ENCODE measurements at regions not wholly inside any gene's neighbourhood (a gene's known extent, or its start where the extent isn't known, plus 50 kb on each side); places are given as distances from the start of the nearest gene placed in this dataset.

DNA sequence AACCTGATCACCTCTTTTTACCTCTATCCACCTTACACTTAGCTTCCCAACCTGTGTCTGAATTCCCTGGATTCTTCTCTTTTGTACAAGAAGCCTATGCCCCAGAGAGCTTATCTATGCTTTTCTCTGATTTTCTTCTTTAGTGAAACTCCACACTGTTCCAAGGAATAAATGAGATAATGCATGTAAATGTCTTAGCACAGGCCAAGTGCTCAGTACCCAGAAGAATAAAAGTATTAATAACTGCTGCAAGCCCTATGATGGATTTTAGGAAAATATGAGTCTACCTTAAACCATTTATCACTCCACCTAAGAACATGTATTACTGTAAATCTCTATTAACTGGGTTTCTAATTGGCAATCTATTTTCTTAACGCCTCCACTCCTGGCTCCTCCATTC lies 168.5 kb upstream of the TNC start:
- Histone ChIP-seq H3K4me1 (peaks cover 0 to 4% (median 0%) of the 10 kb centered on the region in 4 donors), H3K36me3 (no peaks in the 10 kb centered on the region), H3K27me3 (no peaks in the 10 kb centered on the region), H3K9me3 (no peaks in the 10 kb centered on the region), H3K27ac (no peak overlapping the region), H3K4me3 (no peak overlapping the region)
- DNase-seq (no peak), ATAC-seq (ENCODE audit: low FRiP score in 2 of 2) (no peak)
- 95 to 100% methylated on average over 1 of the region's 1 CpG for WGBS, 2 donors
- TF ChIP-seq EP300 (IDR thresholded peaks at IDR 0.05) = no peak
- no peak for TF ChIP-seq POLR2A (IDR thresholded peaks at IDR 0.05)
- TF ChIP-seq, protein P1, sequence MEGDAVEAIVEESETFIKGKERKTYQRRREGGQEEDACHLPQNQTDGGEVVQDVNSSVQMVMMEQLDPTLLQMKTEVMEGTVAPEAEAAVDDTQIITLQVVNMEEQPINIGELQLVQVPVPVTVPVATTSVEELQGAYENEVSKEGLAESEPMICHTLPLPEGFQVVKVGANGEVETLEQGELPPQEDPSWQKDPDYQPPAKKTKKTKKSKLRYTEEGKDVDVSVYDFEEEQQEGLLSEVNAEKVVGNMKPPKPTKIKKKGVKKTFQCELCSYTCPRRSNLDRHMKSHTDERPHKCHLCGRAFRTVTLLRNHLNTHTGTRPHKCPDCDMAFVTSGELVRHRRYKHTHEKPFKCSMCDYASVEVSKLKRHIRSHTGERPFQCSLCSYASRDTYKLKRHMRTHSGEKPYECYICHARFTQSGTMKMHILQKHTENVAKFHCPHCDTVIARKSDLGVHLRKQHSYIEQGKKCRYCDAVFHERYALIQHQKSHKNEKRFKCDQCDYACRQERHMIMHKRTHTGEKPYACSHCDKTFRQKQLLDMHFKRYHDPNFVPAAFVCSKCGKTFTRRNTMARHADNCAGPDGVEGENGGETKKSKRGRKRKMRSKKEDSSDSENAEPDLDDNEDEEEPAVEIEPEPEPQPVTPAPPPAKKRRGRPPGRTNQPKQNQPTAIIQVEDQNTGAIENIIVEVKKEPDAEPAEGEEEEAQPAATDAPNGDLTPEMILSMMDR (IDR thresholded peaks at IDR 0.05) = no peak
- TF ChIP-seq POLR2AphosphoS5 (IDR thresholded peaks at IDR 0.05) = no peak

DNA sequence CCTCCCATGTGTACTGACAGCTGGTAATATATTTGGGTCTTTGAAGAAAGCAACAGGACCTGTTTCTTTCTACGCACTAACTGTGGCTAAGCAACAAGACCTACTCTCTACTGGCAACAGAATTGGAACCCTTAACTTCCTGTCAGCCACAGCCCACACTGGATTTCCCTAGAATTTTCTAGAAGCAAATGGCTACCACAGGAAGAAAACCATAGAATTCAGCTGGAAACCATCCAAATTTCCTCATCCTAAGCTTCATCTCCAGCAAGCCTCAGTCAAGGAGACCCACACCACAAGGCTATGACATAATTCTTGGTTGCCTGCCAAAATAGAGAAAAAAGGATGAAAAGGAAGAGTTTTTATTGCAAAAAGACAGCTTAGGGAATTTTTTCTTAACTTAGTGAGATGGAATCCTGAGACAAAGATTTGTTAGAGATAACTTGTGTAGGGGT lies 171.8 kb upstream of the TNC start:
- WGBS, 2 donors = 80 to 94% methylated on average over 1 of the region's 1 CpG
- Histone ChIP-seq H3K4me1 (peaks cover 0 to 11% (median 4%) of the 10 kb centered on the region in 4 donors), H3K4me3 (no peak overlapping the region), H3K27ac (no peak overlapping the region), H3K27me3 (no peaks in the 10 kb centered on the region), H3K9me3 (no peaks in the 10 kb centered on the region), H3K36me3 (no peaks in the 10 kb centered on the region)
- no peak for TF ChIP-seq POLR2A (IDR thresholded peaks at IDR 0.05)
- no peak for TF ChIP-seq POLR2AphosphoS5 (IDR thresholded peaks at IDR 0.05)
- DNase-seq = no peak
- no peak for ATAC-seq (ENCODE audit: low FRiP score in 2 of 2)

DNA sequence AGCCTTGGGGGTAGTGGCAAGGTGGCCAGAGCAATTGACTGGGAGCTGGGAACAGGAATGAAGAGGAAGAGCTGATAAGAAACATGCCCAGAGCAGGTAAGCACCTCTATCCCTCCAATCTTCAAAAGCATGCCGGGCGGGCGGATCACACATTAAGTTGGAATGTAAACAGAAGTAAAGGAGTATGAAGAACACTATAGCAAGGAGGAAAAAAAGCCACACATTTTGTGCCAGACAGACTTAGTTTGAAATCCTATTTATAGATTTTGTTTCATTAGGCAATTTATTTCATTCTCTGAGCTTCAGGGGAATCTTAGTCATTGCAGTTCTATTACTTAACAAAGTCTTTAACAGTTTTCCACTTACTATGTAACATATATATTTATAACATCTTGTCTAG lies 173.9 kb upstream of the TNC start:
- no peaks in the 10 kb centered on the region for H3K27me3 ChIP-seq
- no peaks in the 10 kb centered on the region for H3K36me3 ChIP-seq
- no peak overlapping the region for H3K27ac ChIP-seq
- ATAC-seq (ENCODE audit: low FRiP score in 2 of 2) (peak; percentile 58 to 72), DNase-seq (peak in 1 of 2 donors; percentile 52)
- no peaks in the 10 kb centered on the region for H3K9me3 ChIP-seq
- H3K4me1 ChIP-seq = peaks cover 0 to 11% (median 4%) of the 10 kb centered on the region in 4 donors
- TF ChIP-seq POLR2A (IDR thresholded peaks at IDR 0.05) = no peak
- TF ChIP-seq EP300 (IDR thresholded peaks at IDR 0.05) = no peak
- TF ChIP-seq, protein P1 (IDR thresholded peaks at IDR 0.05) = no peak
- no peak for TF ChIP-seq POLR2AphosphoS5 (IDR thresholded peaks at IDR 0.05)
- no peak overlapping the region for H3K4me3 ChIP-seq
- 59 to 73% methylated on average over 3 of the region's 3 CpGs for WGBS, 2 donors

DNA sequence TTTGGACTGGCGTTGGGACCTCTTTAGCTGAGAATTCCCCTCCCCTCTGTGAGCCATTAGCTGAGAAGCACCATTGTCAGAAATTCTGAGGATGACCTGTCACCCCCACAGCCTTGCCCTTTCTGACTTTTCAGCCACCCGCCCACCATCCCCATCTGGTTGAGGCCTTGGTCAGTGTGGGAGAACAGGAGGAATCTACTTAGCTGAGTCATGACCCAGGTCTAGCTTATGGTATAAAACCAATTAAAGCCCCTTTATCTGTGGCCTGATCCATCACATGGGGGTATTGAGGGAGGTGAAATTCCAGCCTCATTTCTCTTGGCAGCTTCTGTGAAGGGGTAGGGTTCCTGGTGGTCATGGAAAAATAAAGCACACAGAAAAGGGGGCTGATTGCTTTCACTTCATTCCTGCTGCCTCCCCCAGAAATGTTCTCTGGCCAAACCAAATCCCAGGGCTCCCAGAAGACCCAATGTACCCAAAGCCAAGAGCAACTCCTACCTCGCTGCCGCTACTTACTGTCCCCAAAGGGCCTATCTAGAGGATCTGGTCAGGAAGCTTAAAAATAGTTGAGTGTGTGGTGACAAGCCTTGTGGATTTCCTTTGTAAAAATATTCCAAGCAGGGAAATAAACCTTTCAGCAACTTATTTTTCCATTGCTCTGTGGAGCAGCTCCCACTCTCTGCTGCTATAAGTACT lies 174.8 kb upstream of the TNC start:
- Histone ChIP-seq H3K27me3 (no peaks in the 10 kb centered on the region), H3K36me3 (no peaks in the 10 kb centered on the region), H3K9me3 (no peaks in the 10 kb centered on the region), H3K27ac (no peak overlapping the region), H3K4me3 (no peak overlapping the region), H3K4me1 (peaks cover 0 to 11% (median 4%) of the 10 kb centered on the region in 4 donors)
- WGBS, 2 donors = 82 to 90% methylated on average over 4 of the region's 4 CpGs
- ATAC-seq (ENCODE audit: low FRiP score in 2 of 2) (no peak), DNase-seq (no peak)
- TF ChIP-seq, protein P1 (IDR thresholded peaks at IDR 0.05) = no peak
- no peak for TF ChIP-seq EP300 (IDR thresholded peaks at IDR 0.05)
- TF ChIP-seq POLR2AphosphoS5 (IDR thresholded peaks at IDR 0.05) = no peak
- TF ChIP-seq POLR2A (IDR thresholded peaks at IDR 0.05) = no peak

DNA sequence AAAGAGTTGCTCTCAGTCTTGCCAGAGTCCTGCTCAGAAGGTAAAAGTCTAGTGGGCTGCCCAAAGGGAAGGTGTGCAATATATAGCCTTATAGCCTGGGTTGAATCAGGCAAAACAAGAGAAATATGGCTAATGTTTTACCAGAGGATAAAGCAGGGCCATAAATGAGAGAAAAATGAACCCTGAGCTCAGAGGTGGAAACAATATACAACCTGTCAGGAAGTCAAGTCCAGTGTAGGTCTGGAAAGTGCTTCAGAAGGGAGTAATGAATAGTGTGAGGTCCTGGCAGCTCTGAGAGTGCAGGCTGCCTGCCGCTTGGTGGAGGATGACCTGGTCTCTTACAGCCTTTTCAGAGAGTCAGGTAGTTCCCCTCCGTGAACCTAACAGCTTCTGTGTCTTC lies 177.8 kb upstream of the TNC start:
- Histone ChIP-seq H3K4me3 (no peak overlapping the region), H3K27me3 (no peaks in the 10 kb centered on the region), H3K36me3 (no peaks in the 10 kb centered on the region), H3K4me1 (peaks cover 0 to 11% (median 4%) of the 10 kb centered on the region in 4 donors), H3K9me3 (no peaks in the 10 kb centered on the region), H3K27ac (no peak overlapping the region)
- TF ChIP-seq POLR2AphosphoS5 (IDR thresholded peaks at IDR 0.05) = no peak
- no peak for TF ChIP-seq EP300 (IDR thresholded peaks at IDR 0.05)
- TF ChIP-seq, protein P1 (IDR thresholded peaks at IDR 0.05) = no peak
- no peak for TF ChIP-seq POLR2A (IDR thresholded peaks at IDR 0.05)
- 91 to 94% methylated on average over 2 of the region's 2 CpGs for WGBS, 2 donors
- DNase-seq (no peak), ATAC-seq (ENCODE audit: low FRiP score in 2 of 2) (no peak)

Measured in upper lobe of left lung (tissue), 6 donors.